H1 (cell line): ENCODE measurements at regions not wholly inside any gene's neighbourhood (a gene's known extent, or its start where the extent isn't known, plus 50 kb on each side); places are given as distances from the start of the nearest gene placed in this dataset.

Experiments
- CTCF ChIA-PET: fragments of 300-600 bp; sonication (Branson Sonifier 250); formaldehyde crosslinking; loops from one replicate; lab custom pipeline; 2021; ENCODE audit not compliant: partially characterized antibody; lab: Charles Lee
- POLR2A ChIA-PET: fragments of 300-600 bp; sonication (Branson Sonifier 250); formaldehyde crosslinking; loops from one replicate; lab custom pipeline; 2021; ENCODE audit warnings: inconsistent platforms; ENCODE audit not compliant: partially characterized antibody; lab: Charles Lee
- DNase-seq, 2 experiments: peaks; one replicate each; pipeline versions ENCODE4 v3.0.0 to v3.0.0-alpha.2; 2010 to 2022; ENCODE audit warnings: low spot score in 2 of 2, low read depth in 1 of 2, mixed read lengths in 1 of 2
- FAIRE-seq: peaks from 2 replicates; lab custom pipeline; 2011; peaks lifted over from hg19 to GRCh38; lab: Jason Lieb, UNC
- H2AFZ ChIP-seq: 2 replicates; pipeline ENCODE4 v1.8.1; 2012; ENCODE audit warnings: low read length, inconsistent platforms
- H2AK5ac ChIP-seq: 2 replicates; pipeline ENCODE4 v1.6.1; 2013; ENCODE audit warnings: low read depth, low read length
- H2BK120ac ChIP-seq: replicated peaks from 2 replicates; pipeline ENCODE3; 2013; ENCODE audit warnings: low read depth, low read length, inconsistent platforms
- H2BK12ac ChIP-seq: 2 replicates; pipeline ENCODE4 v1.6.1; 2013; ENCODE audit warnings: low read depth, low read length
- H2BK15ac ChIP-seq: 2 replicates; pipeline ENCODE4 v1.6.1; 2013; ENCODE audit warnings: low read length
- H2BK20ac ChIP-seq: 2 replicates; pipeline ENCODE4 v1.6.1; 2013; ENCODE audit warnings: low read length
- H2BK5ac ChIP-seq: 2 replicates; pipeline ENCODE4 v1.6.1; 2013; ENCODE audit warnings: low read depth, low read length
- H3K14ac ChIP-seq: 2 replicates; pipeline ENCODE4 v1.6.1; 2013; ENCODE audit warnings: inconsistent platforms; ENCODE audit not compliant: insufficient read length
- H3K18ac ChIP-seq: 2 replicates; pipeline ENCODE4 v1.6.1; 2013; ENCODE audit warnings: low read length; ENCODE audit errors: extremely low read depth
- H3K23ac ChIP-seq: 2 replicates; pipeline ENCODE4 v1.6.1; 2013; ENCODE audit warnings: inconsistent platforms; ENCODE audit not compliant: insufficient read length
- H3K23me2 ChIP-seq: 2 replicates; pipeline ENCODE4 v1.6.1; 2013; ENCODE audit warnings: low read depth, low read length
- H3K27ac ChIP-seq: 2 replicates; pipeline ENCODE4 v1.6.1; 2011; ENCODE audit warnings: low read depth, low read length, inconsistent platforms
- H3K27me3 ChIP-seq, 4 experiments: replicated peaks in 1 of 4; 1 replicate in 1 of 4; 2 replicates in 3 of 4; pipeline versions ENCODE4 v1.6.1 to v1.8.1; 2011 to 2013; ENCODE audit warnings: low read length in 3 of 4, mild to moderate bottlenecking in 3 of 4, inconsistent platforms in 2 of 4, mixed read lengths in 2 of 4, moderate library complexity in 1 of 4; ENCODE audit not compliant: control insufficient read depth in 3 of 4, insufficient read depth in 3 of 4; ENCODE audit errors: extremely low read depth in 1 of 4
- H3K36me3 ChIP-seq, 4 experiments: 2 replicates each; pipeline versions ENCODE4 v1.6.1 to v1.8.1; 2011 to 2013; ENCODE audit warnings: mild to moderate bottlenecking in 4 of 4, low read length in 3 of 4, moderate library complexity in 2 of 4, control low read depth in 1 of 4, inconsistent platforms in 1 of 4; ENCODE audit not compliant: insufficient read depth in 4 of 4, control insufficient read depth in 2 of 4
- H3K4ac ChIP-seq: replicated peaks from 2 replicates; pipeline ENCODE3; 2013; ENCODE audit warnings: low read length, low read depth, mixed read lengths, inconsistent platforms; ENCODE audit not compliant: insufficient read length
- H3K4me1 ChIP-seq, 4 experiments: replicated peaks in 1 of 4; 1 replicate in 1 of 4; 2 replicates in 3 of 4; pipeline versions ENCODE4 v1.6.1 to v1.8.1; 2011 to 2013; ENCODE audit warnings: low read length in 3 of 4, inconsistent platforms in 2 of 4, mixed read lengths in 1 of 4; ENCODE audit not compliant: insufficient read depth in 4 of 4, control insufficient read depth in 3 of 4
- H3K4me2 ChIP-seq, 2 experiments: 2 replicates each; pipeline versions ENCODE4 v1.6.1 to v1.8.1; 2011 to 2013; ENCODE audit warnings: low read depth in 2 of 2, low read length in 2 of 2, control low read depth in 1 of 2, inconsistent platforms in 1 of 2, mild to moderate bottlenecking in 1 of 2; ENCODE audit not compliant: insufficient read depth in 1 of 2
- H3K4me3 ChIP-seq, 4 experiments: fragments of 200-600, 300-600 bp in 1 of 4; sonication (generic), shearing (Covaris generic), sonication (Bioruptor Twin) in 1 of 4; 2 replicates each; pipeline versions ENCODE4 v1.5.1 to v1.8.1; 2011 to 2016; ENCODE audit warnings: low read length in 4 of 4, low read depth in 3 of 4, control low read depth in 2 of 4, inconsistent platforms in 2 of 4, mild to moderate bottlenecking in 2 of 4, mixed read lengths in 1 of 4, moderate library complexity in 1 of 4; ENCODE audit not compliant: insufficient read depth in 2 of 4; ENCODE audit errors: extremely low read depth in 1 of 4
- H3K56ac ChIP-seq: replicated peaks from 2 replicates; pipeline ENCODE3; 2013; ENCODE audit warnings: low read depth, mild to moderate bottlenecking, mixed read lengths, low read length, inconsistent platforms; ENCODE audit not compliant: insufficient read length
- H3K79me1 ChIP-seq: 2 replicates; pipeline ENCODE4 v1.6.1; 2013; ENCODE audit warnings: low read depth, low read length, control low read depth
- H3K79me2 ChIP-seq, 2 experiments: 2 replicates each; pipeline versions ENCODE4 v1.6.1 to v1.8.1; 2012 to 2013; ENCODE audit warnings: low read length in 2 of 2, mild to moderate bottlenecking in 2 of 2, inconsistent platforms in 1 of 2; ENCODE audit not compliant: insufficient read depth in 2 of 2, control insufficient read depth in 1 of 2
- H3K9ac ChIP-seq, 4 experiments: replicated peaks in 1 of 4; 1 replicate in 1 of 4; 2 replicates in 3 of 4; pipeline versions ENCODE4 v1.6.1 to v1.8.1; 2011 to 2013; ENCODE audit warnings: low read depth in 3 of 4, low read length in 3 of 4, control low read depth in 2 of 4, mild to moderate bottlenecking in 2 of 4, moderate library complexity in 2 of 4, inconsistent platforms in 1 of 4; ENCODE audit errors: extremely low read depth in 1 of 4
- H3K9me3 ChIP-seq, 2 experiments: 2 replicates each; pipeline versions ENCODE4 v1.6.1 to v1.8.1; 2012 to 2013; ENCODE audit warnings: mild to moderate bottlenecking in 2 of 2, moderate library complexity in 2 of 2, control low read depth in 1 of 2, inconsistent platforms in 1 of 2, low read depth in 1 of 2, low read length in 1 of 2, mixed read lengths in 1 of 2; ENCODE audit not compliant: insufficient read depth in 2 of 2
- H4K20me1 ChIP-seq, 2 experiments: replicated peaks in 1 of 2; 2 replicates each; pipeline versions ENCODE3 to v1.8.1; 2011 to 2013; ENCODE audit warnings: inconsistent platforms in 2 of 2, low read length in 2 of 2, mild to moderate bottlenecking in 1 of 2; ENCODE audit not compliant: insufficient read depth in 2 of 2, control insufficient read depth in 1 of 2
- H4K5ac ChIP-seq: 2 replicates; pipeline ENCODE4 v1.6.1; 2013; ENCODE audit warnings: low read length, low read depth, mixed read lengths, inconsistent platforms; ENCODE audit not compliant: insufficient read length
- H4K8ac ChIP-seq: 2 replicates; pipeline ENCODE4 v1.8.0; 2013; ENCODE audit warnings: mild to moderate bottlenecking, moderate library complexity, low read length, inconsistent platforms; ENCODE audit not compliant: insufficient read depth; ENCODE audit errors: extremely low read depth
- H4K91ac ChIP-seq: replicated peaks from 2 replicates; pipeline ENCODE3; 2013; ENCODE audit warnings: low read length, mixed read lengths, inconsistent platforms; ENCODE audit not compliant: insufficient read length
- BRCA1 ChIP-seq: IDR thresholded peaks from 2 replicates; pipeline ENCODE4 v1.6.1; 2012; ENCODE audit warnings: low read depth, low read length, improper control_type of control experiment
- GABPA ChIP-seq: IDR thresholded peaks from 2 replicates; pipeline ENCODE4 v1.6.1; 2011; ENCODE audit warnings: mild to moderate bottlenecking, low read length, moderate library complexity, borderline replicate concordance; ENCODE audit not compliant: insufficient read depth
- KDM1A ChIP-seq: fragments of 200-600, 300-600 bp; sonication (generic); IDR thresholded peaks from 2 replicates; pipeline ENCODE4 v1.7.1; 2016; ENCODE audit warnings: mild to moderate bottlenecking, low read length, borderline replicate concordance
- NRF1 ChIP-seq: IDR thresholded peaks from 2 replicates; pipeline ENCODE4 v1.6.1; 2011; ENCODE audit warnings: mild to moderate bottlenecking, low read depth, low read length, improper control_type of control experiment
- POLR2AphosphoS5 ChIP-seq: IDR thresholded peaks from 2 replicates; pipeline ENCODE4 v1.6.1; 2011; ENCODE audit warnings: low read depth, low read length
- SIRT6 ChIP-seq: IDR thresholded peaks from one replicate; pipeline ENCODE4 v1.7.1; 2012; ENCODE audit warnings: low read length, inconsistent platforms
- SUZ12 ChIP-seq: fragments of 200-600 bp; sonication (generic); IDR thresholded peaks from 2 replicates; pipeline ENCODE4 v1.6.1; 2012; ENCODE audit warnings: mild to moderate bottlenecking, inconsistent platforms, low read length, moderate library complexity, mixed read lengths
- WGBS, 2 experiments: shearing (Covaris generic) in 1 of 2; methylation state at CpG; one replicate each; pipeline versions ENCODE4 v1.1.6 to v1.1.7; 2013 to 2015; ENCODE audit warnings: low lambda C conversion rate in 2 of 2, mixed read lengths in 2 of 2, inconsistent platforms in 1 of 2, low coverage in 1 of 2, missing lambda C conversion rate in 1 of 2; ENCODE audit not compliant: insufficient replicate concordance in 2 of 2, insufficient coverage in 1 of 2, insufficient read length in 1 of 2; ENCODE audit errors: extremely low coverage in 1 of 2, missing lambda C conversion rate in 1 of 2; 5-methylcytosine and 5-hydroxymethylcytosine counted together

GRCh38 chr14:101351146-101351545, 210.1 kb upstream of the DIO3 start:
- peaks cover 0 to 2% of the 10 kb centered on the region in 2 experiments for H4K20me1 ChIP-seq
- TF ChIP-seq SUZ12 (no peak), KDM1A (no peak), NRF1 (no peak), GABPA (no peak), POLR2AphosphoS5 (no peak), BRCA1 (no peak), SIRT6 (no peak)
- H2BK15ac ChIP-seq = no peak overlapping the region
- no peak overlapping the region for H4K5ac ChIP-seq
- ChIA-PET CTCF (interaction anchor here (0.8 to 2.1 kb wide), 8 partner anchors 11 to 278 kb away, joined by 3 to 12 read pairs (median 4); no protein-coding TSS in a partner anchor), POLR2A (no interaction called here)
- no peaks in the 10 kb centered on the region for H3K79me2 ChIP-seq
- no peak overlapping the region for H3K4me3 ChIP-seq
- H2BK5ac ChIP-seq = no peak overlapping the region
- no peak overlapping the region for H3K23ac ChIP-seq
- no peak overlapping the region for H4K91ac ChIP-seq
- no peak overlapping the region for H4K8ac ChIP-seq
- DNase-seq = no peak
- no peak overlapping the region for H2AFZ ChIP-seq
- no peak for FAIRE-seq
- no peak overlapping the region for H3K4ac ChIP-seq
- no peak overlapping the region for H3K9ac ChIP-seq
- no peak overlapping the region for H2BK12ac ChIP-seq
- no peak overlapping the region for H2BK20ac ChIP-seq
- H3K14ac ChIP-seq = no peak overlapping the region
- no peak overlapping the region for H2AK5ac ChIP-seq
- H3K79me1 ChIP-seq = no peaks in the 10 kb centered on the region
- H2BK120ac ChIP-seq = no peak overlapping the region
- H3K27ac ChIP-seq = no peak overlapping the region
- no peak overlapping the region for H3K4me2 ChIP-seq
- no peaks in the 10 kb centered on the region for H3K4me1 ChIP-seq
- no peaks in the 10 kb centered on the region for H3K36me3 ChIP-seq
- WGBS, 2 experiments = 82% methylated on average over 7 of the region's 7 CpGs; no CpG with 5 or more reads in 1 of the 2 experiments
- H3K9me3 ChIP-seq = peaks cover 0 to 10% of the 10 kb centered on the region in 2 experiments; a peak in 1 of 4 replicates
- no peak overlapping the region for H3K18ac ChIP-seq
- H3K27me3 ChIP-seq = no peaks in the 10 kb centered on the region
- H3K23me2 ChIP-seq = no peaks in the 10 kb centered on the region
- H3K56ac ChIP-seq = no peak overlapping the region
